Loucy (cell line): ENCODE measurements at regions not wholly inside any gene's neighbourhood (a gene's known extent, or its start where the extent isn't known, plus 50 kb on each side); places are given as distances from the start of the nearest gene placed in this dataset.

ENCODE experiments used
- CTCF ChIP-seq: fragments of 200-600 bp; sonication (generic); conservative IDR thresholded peaks from 2 replicates; pipeline ENCODE4 v1.5.1; 2014; ENCODE audit warnings: mild to moderate bottlenecking, antibody characterized with exemption, low read length
- EZH2phosphoT487 ChIP-seq: fragments of 200-600 bp; IDR thresholded peaks from 2 replicates; pipeline ENCODE4 v1.6.1; 2018; ENCODE audit warnings: antibody characterized with exemption, mild to moderate bottlenecking, moderate library complexity, borderline replicate concordance

GRCh38 chr5:4245511-4245910 lies 649.9 kb downstream of the IRX1 start:
- TF ChIP-seq CTCF: no peak
- TF ChIP-seq EZH2phosphoT487: no peak
